GM04503 (cell line): ENCODE measurements at regions not wholly inside any gene's neighbourhood (a gene's known extent, or its start where the extent isn't known, plus 50 kb on each side); places are given as distances from the start of the nearest gene placed in this dataset.

ENCODE experiments used
- DNase-seq: peaks from one replicate; pipeline ENCODE4 v3.0.0-alpha.2; 2012; ENCODE audit warnings: low read depth

DNA sequence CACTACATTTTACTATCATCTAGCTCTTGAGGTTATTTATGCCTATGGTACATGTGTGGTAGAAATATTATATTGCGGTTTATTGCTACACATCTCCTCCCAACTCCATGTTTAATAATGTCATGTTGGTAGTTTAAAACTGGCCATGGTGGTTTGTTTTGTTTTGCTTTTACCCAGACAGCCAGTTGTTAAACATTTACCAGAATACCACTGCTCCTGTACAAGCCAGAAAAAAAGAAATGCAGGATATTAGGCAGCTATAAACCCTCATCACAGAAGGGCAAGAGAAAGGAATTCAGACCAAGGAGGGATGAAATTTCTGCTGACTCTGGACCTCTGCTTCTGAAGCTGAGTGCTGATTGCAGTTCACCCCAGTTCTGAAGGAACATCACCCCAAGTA lies 451.8 kb upstream of the IL12A start:
- DNase-seq = no peak

DNA sequence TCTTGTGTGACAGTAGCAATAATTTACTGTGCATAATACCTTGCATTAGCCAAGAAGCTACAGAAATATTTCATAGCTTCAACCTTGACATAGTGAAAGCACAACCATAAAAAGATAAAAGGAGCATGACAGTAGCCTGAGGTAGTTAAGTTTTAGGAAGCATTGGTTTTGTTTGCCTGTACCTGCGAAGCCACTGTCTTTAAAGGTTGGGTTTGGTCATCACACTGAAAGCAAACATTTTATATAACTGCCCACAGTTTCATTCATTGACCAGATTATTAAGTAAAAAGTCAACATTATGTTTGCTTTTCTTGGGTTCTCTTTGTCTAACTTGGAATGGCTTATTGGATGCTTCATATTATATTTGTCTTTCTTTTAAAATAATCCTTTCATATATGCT lies 450.1 kb upstream of the IL12A start:
- no peak for DNase-seq

DNA sequence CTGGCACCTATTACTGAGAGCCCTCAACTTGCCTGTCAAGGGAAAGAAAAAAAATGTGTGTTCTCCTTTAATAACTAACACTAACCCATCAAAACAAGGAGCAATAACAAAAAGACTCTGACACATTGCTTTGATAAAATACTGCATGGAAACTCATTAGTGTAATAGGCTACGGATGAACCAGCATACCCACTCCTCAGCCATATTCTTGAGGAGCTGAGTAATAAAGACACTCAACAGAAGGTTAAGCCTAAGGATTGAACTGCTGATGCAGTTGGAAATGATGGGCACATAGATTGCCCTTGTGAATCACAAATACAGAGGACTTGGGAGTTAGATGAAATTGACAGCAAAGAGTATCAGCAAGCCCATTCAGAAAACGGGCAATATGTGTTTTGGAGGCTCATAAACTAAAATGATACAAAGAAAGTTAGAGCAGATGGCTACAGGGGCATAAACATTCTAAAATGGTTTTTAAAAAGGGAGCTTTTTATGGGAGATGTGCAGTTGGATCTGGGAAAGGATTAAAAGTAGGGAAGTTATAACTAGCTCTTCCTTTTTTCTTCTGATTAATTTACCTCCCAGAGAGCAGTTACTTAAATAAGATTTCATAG lies 447.6 kb upstream of the IL12A start:
- DNase-seq = no peak

DNA sequence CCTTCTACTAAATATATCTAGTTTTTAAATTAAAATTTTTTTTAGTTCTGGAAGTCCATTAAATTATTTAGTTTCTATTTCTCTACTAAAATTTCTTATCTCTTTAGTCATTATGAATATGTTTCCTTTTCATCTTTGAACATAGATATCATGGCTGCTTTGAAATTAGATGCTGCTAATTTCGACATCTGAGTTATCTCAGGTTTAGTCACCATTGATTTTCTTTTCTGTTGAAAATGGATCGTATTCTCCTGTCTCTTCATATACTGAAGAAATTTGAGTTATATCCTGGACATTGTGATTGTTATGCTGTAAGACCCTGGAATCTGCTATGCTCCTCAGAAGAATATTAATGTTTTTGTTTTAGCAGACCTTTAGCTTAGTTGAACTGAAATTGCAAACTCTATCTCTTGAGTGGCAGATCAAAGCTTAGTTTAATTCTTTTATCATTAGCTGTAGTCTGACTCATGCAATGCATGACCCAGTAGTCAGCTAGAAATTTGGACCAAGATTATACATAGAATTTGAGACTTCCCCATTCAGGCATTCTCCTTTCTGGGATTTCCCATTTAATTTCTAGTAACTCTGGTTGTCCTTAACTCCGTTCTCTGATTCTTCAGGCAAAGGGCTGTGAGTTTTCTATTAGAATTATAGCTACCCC lies 439.8 kb upstream of the IL12A start:
- peak; percentile 1 for DNase-seq

DNA sequence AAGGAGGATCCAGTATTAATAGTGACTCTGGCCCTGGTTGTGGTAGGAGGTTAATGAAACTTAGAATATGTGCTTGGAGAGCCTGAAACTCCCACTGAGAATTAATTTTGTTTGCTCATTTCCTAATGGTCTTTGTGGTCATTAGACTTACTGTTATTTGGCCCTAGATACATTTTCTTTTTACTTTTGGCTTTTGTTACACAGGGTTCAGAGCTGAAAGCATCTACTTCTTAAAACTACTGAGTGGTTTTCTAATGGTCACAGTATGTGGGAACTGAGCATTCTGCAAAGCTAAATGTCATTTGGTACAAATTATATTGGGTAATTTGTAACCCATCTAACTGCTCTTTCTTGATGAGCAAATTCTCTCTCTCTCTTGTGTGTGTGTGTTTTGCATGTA lies 433.4 kb upstream of the IL12A start:
- DNase-seq = no peak

DNA sequence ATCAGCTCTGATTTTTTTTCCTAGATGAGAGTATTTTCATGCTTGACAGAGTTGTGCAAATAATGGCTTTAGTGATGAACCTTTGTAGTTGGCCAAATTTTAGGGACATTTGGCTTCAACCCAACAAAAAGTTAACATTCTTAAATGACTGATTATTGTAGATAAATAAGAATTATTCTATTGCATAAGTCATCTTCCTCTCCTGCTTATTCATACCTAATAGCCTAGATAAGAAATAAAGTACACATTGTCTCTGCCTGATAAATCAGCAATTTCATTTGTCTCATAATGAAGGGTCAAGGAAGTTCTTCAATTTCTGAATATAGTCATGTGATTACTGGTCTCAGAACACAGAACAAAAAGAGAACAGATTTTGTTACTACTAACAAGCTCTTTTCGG lies 428.9 kb upstream of the IL12A start:
- no peak for DNase-seq

DNA sequence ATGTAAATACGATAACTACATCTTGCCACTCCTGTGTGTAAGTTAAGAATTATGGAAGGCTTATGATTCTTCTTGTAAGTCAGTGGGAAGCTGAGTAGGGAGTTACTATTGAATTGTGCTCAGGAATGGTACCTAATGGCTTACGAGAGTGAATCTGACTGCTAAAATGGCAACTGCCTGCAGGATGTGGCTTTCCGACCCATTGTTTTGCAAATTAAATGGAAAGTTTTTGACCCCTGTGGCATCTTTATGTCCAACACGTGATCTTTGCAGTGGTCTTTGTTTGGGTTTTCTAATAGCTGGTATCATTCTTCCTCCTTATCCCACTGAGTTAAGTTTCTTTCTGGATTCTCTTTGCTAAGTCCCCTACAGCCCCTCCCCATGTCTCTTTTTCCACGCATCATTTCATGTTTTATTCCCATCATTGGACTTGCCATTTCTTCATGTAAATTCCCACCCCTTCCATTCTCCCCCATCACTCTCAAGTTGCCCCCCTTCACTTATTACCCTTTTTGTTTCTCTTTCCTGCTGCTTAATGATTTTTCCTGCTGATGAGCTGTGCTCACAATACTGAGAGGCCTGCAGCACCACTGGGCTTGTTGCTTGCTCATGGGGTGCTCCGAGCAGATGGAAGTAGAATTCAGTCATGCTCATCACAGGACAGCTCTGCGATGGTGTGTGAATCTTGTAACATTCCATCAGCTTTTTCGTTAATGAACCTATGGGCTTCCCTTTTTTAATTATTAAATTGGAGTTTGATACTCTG lies 428.2 kb upstream of the IL12A start:
- DNase-seq = no peak

DNA sequence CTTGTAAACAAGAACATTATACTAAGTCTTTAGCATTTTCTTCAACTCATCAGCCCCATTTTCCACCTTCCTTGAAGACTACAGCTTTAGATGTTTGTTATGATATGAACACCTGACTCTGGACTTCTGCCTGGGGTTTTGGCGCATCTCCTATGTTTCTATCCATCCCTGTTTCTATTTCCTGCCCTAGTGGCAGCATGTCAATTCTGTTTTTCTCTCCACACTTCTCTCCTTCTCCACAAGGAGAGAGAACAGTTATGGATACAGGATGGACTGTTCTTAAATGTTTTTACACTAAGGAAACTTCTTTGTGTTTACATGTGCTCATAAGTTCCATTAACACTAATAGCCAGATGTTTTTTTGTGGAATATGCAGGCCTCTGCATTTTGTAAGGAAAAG lies 423.3 kb upstream of the IL12A start:
- DNase-seq = no peak

DNA sequence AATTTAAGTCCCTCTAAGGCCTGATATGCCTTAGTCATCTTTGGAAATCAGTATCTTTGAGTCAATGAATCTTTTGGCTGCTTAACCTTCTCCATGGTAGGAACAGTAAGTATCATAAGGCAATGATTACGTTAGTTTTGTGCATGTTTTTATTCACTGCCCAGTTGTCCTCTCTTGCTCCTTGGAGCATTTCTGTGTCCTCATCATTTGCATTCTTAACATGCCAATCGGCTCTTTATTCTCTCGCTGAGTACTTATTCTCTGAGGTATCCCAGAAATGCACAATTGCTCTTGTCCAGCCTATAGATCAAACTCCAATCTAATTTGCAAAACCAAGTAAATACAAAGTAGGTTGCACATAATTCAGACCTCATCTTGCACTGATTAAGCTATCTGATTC lies 405.0 kb upstream of the IL12A start:
- DNase-seq = peak; percentile 53

DNA sequence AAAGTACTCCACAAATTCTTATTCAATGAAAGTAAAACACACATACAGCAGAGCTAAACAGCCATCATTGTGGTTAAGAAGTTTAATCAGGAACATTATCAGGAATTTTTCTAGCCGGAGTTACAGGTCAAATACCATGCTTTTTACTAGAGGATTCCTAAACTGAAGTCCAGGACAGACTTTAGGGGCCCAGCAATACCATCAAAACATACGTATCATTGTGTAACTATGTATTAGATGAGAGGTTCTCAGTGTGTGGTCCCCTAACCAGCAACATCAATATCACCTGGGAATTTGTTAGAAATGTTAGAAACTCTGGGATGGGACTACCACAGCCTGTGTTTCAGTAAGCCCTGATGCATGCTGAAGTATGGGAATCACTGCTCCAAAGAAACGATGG lies 404.2 kb upstream of the IL12A start:
- DNase-seq = no peak

DNA sequence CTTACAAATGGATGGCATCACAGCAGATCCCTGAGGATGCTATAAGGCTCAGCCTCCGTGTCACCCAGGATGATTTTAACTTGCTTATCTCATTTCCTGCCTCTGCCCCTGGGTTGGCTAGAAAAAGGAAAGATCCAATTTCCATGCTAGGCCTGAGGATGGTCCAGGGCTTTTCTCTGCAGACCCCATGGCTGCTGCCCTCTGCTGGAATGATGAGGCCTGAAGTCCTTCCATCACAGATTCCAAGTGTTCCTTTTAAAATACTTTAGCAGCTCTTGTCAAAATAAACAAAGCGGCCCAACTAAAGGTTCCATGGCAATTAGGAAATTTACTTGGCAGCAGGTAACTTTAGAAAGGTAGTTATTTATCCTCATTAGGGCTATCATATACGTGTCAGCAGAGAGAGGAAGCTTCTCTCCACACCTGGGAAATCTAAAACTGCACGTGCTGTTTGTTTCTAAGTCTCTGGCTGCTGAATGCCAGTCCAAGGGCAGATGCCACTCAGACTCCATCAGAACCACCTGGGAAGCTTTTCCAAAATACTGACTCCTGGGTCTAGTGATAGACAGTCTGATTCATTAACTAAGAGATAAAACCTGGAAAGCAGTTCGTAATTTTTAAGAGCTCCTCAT lies 401.9 kb upstream of the IL12A start:
- DNase-seq = no peak

DNA sequence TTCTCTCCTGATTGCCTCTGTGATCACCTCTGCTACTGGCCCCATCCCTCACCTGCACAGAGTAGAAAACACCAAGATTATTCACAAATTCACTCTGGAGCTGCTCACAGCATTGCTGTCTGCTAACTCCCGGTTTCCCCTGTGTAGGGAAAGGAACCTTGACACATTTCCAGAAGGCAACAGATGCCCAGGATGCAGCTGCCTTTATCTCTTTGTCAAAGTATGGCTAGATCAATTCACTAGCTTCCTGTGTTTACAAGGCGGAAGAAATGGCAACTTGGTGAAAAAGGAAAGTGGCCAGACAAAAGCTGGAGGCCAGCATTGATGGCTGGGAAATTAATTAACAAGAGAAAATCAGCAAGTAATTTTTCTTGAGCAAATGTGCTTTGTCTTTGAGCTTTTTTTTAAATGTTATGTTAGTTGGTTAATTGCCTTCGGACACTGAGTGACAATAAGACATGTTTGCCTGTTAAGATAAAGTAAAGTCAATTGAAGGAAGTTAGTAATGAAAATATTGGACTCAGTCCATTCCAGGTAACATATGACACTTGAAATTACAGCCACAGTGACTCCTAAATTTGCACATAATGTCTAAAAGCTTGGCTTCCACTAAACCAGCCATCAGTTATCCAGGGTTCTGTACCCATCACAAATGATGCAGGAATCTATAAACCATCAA lies 394.6 kb upstream of the IL12A start:
- DNase-seq = no peak

DNA sequence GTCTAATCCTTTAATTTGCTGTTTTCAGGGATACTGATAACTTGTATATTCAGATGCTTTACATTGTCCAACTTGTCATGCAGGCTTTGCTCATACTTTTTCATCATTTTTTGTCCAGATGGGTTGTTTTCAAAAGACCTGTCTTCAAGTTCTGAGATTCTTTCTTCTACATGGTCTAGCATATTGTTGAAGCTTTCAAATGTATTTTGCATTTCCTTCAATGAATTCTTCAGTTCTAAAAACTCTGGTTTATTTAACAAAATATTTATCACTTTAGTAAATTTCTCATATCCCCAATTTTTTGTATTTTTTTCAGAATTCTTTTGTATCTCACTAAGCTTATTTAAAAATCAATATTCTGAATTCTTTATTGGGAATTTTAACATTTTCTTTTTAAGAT lies 388.3 kb upstream of the IL12A start:
- no peak for DNase-seq

DNA sequence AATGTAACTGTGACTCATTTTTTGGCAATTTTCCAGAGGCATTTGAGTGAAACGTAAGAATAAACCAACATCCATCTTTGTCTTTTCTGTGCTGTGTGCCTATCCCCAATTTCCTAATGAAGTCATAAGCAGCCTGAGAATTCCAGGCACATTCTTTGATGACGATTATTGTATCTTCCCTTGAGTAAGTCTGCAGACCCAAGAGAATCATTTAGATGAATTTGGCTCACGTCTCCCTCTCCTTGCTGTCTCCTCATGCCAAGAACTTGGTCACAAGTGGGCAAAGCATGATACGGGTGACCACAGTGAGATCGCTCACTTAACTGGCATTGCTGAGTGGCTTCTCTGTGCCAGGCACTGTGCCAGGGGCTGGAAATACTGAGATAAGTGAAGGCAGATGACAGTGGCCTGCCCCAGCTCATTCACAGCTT lies 384.5 kb upstream of the IL12A start:
- peak; percentile 47 for DNase-seq

DNA sequence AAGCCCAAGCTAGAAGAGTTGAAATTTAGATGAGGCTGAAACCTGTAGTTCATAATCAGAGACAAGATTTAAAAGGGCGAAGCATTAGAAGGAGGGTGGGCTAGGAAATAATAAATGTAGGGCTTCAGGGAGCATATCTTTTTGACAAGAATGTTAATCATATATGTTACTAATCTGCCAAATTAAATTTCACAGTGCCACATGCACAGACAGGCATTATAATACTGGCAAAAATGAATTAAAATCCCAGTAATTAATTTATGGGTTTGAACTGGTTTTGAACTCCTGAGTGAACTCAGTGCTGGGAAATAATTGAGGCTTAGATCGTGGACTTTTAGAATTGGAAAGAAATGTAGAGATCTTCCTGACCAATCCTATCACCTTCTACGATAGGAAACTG lies 383.5 kb upstream of the IL12A start:
- no peak for DNase-seq

DNA sequence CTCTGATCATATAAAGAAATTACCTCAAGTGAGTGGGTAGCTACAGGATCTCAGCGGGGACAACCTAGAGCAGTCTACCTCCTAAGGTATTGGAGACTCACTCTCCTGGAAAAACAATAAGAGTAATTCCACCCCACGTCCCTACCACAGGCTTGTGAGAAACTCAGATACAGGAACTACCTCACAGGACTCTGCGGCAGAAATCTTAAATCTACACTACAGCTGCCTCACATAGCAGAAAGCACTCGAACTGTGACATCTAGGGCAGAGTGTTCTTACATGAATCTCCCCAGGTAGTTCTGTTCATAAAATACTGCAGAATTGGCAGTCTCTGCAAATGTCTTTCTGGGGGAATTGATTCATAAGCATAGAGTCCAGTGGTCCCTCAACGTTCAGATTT lies 382.9 kb upstream of the IL12A start:
- no peak for DNase-seq

DNA sequence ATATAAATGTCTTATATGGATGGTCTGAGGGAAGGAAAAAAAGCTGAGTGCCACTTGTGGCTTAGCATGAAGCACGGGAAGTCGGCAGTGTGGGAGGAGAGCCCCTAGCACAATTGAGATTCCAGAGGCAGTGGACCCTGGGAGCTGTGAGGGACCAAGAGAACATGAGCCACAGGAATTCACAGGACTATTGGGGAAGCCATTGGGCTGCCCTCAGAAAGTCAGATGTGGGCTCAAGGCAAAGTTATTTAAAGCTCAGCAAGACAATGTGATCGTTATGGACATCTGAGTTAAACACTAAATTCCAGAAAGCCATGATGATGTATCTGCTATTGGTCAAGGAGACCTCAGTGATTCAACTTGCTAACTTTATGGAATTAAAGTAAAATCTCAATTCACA lies 380.8 kb upstream of the IL12A start:
- DNase-seq = no peak

DNA sequence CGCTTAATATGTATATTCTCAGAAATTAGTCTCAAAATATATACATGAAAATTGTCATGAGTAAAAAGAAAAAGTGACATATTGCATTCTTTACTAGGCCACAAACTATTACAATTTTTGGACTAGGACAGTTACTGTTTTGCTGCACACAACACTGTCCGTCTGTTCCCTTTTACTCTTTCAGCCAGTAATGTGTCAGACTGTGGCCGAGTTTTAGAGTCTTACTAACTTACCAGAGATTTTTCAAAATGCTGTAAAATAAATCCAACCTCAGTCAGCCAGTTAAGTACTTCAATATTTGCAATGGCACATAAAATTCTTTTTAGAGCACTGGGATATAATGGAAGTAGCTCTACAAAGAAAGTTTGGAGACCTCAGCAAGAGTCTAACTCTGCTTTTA lies 380.3 kb upstream of the IL12A start:
- DNase-seq = no peak

DNA sequence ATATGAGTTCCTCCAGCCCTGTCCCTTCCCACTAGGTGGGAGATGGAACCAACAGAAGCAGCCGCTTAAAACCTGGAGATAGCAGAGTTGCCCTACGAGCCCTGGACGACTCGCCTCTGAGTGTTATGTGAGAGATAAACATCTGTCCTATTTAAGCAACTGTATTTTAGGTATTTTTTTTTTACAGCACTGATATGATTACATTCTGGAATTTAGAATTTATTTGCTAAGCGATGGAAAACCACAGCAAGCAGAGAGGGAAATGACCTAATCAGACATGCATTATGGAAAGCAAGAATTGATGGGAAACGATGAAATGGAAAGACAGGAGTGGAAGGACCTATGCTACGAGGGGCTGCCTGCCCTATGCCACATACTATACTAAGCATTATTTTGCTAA lies 379.0 kb upstream of the IL12A start:
- DNase-seq = no peak

DNA sequence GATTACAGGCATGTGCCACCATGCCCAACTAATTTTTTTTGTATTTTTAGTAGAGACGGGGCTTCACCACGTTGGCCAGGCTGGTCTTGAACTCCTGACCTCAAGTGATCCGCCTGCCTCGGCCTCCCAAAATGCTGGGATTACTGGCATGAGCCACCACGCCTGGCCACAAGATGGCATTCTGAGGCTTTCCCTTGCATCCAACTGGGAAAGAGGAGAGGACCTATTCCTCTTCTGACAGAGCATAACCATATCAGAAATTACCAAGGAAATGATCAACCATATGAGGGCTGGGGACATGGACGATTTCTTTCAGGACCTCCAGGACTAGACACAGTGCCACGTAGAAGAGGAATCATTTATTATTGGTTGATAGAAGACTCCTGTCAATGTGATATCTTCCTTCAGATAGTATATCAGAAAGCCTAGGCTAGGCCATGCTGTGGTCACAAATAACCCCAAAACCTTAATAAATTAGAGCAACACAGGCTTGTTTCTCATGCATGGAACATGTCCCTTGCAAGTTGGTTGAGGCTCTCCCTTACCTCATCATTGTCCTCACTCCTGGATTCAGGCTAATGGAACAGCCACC lies 372.3 kb upstream of the IL12A start:
- DNase-seq = no peak

DNA sequence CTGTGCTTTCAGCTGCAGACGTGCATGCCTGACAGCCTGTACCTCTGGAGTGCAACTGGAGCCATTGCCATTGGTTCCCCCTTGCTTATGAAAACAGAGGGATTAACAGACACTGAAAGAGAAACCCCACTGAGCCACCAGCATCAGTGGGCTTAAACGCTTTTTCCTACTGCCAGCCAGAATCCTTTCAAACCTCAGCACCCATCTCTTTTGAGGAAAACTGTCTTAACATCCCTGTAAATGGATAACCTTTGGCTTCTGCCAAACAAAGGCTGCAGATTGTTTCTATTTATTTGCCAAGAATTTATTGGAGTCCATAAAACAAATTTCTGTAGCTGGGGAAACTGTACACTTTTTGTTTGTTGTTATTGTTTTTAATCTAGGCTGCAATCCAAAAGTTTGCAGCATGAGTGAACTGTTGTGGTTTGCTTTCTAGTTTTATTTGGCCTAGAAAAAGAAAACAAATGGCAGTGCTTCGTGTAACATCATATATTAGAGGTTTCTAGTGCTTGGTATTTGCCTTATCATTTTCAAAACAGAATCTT lies 369.2 kb upstream of the IL12A start:
- peak; percentile 86 for DNase-seq

DNA sequence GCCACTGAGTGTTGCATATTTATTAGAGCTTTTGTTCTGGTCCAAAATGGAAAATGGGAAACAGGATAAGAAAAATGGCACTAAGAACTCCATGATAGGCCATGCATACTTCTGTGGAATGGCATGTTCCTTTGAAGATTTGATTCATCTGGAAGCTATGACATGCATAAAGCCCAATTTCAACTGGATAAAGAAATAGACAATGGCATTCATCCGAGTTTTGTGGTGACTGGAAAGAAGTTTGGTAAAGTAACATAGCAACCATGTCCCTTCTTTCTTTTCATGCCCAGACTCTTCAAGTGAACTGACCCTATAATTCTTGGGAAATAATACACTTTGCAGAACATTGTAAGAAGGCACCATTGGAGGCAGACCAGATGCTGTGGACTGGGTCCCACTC lies 368.4 kb upstream of the IL12A start:
- DNase-seq = peak; percentile 31
